Tibial nerve (tissue), 4 donors: ENCODE measurements at regions not wholly inside any gene's neighbourhood (a gene's known extent, or its start where the extent isn't known, plus 50 kb on each side); places are given as distances from the start of the nearest gene placed in this dataset.

Experiments used
- EP300 ChIP-seq, 2 donors: sonication (generic); formaldehyde crosslinking; IDR thresholded peaks; one replicate each; pipeline ENCODE4 v1.6.1; 2017; ENCODE audit warnings: antibody characterized with exemption in 2 of 2, mild to moderate bottlenecking in 1 of 2
- TF ChIP-seq, protein P1 (sequence below), 5 experiments: fragments of 200-600 bp in 3 of 5; fragments of 450-650 bp in 2 of 5; sonication (generic) in 3 of 5; IDR thresholded peaks; one replicate each; pipeline ENCODE4 v1.5.1; 2016 to 2019; ENCODE audit warnings: antibody characterized with exemption in 5 of 5, mild to moderate bottlenecking in 3 of 5, moderate library complexity in 2 of 5

DNA sequence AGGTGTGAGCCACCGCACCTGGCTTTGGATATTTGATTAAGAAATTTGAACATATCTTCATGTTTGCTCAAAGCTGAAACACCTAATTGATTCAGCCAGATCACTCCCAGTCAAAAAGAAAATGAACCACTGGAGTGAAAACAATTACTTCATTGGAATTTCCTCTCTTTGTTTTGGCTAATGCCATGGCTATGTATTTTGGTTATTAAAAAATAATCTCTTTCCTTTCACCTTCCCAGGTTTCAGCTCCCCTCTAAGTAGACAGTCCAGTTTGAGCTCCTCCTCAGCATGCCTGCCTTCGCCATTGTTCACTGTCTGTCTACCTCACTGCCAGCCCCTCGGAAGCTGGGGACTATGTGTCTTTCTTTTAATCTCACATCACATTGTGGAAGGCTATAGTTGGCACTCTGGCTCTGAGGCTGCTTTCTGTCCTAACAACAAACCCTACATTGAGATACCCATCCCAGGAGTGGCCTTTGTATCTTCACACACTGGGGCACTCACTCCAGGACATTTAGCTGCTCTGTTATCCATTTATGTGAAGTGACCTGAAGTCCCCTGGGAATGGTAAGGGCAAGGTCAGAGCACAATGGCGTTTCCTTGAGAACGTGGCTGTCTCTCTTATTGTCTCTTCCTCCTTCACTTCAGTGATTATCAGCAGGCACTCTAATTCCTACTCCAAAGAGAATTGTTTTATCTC is 764.0 kb upstream of the CITED2 start:
- no peak for TF ChIP-seq EP300 (IDR thresholded peaks at IDR 0.05)
- TF ChIP-seq, protein P1, sequence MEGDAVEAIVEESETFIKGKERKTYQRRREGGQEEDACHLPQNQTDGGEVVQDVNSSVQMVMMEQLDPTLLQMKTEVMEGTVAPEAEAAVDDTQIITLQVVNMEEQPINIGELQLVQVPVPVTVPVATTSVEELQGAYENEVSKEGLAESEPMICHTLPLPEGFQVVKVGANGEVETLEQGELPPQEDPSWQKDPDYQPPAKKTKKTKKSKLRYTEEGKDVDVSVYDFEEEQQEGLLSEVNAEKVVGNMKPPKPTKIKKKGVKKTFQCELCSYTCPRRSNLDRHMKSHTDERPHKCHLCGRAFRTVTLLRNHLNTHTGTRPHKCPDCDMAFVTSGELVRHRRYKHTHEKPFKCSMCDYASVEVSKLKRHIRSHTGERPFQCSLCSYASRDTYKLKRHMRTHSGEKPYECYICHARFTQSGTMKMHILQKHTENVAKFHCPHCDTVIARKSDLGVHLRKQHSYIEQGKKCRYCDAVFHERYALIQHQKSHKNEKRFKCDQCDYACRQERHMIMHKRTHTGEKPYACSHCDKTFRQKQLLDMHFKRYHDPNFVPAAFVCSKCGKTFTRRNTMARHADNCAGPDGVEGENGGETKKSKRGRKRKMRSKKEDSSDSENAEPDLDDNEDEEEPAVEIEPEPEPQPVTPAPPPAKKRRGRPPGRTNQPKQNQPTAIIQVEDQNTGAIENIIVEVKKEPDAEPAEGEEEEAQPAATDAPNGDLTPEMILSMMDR (IDR thresholded peaks at IDR 0.05) = no peak
